ENCODE measurements at regions not wholly inside any gene's neighbourhood (a gene's known extent, or its start where the extent isn't known, plus 50 kb on each side); places are given as distances from the start of the nearest gene placed in this dataset.

- no peak for TF ChIP-seq EZH2 (IDR thresholded peaks at IDR 0.05; ENCODE audit: low read length)
- TF ChIP-seq, protein P1, sequence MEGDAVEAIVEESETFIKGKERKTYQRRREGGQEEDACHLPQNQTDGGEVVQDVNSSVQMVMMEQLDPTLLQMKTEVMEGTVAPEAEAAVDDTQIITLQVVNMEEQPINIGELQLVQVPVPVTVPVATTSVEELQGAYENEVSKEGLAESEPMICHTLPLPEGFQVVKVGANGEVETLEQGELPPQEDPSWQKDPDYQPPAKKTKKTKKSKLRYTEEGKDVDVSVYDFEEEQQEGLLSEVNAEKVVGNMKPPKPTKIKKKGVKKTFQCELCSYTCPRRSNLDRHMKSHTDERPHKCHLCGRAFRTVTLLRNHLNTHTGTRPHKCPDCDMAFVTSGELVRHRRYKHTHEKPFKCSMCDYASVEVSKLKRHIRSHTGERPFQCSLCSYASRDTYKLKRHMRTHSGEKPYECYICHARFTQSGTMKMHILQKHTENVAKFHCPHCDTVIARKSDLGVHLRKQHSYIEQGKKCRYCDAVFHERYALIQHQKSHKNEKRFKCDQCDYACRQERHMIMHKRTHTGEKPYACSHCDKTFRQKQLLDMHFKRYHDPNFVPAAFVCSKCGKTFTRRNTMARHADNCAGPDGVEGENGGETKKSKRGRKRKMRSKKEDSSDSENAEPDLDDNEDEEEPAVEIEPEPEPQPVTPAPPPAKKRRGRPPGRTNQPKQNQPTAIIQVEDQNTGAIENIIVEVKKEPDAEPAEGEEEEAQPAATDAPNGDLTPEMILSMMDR (optimal IDR thresholded peaks at IDR 0.05 in 1 of 3, IDR thresholded peaks at IDR 0.05 in 1 of 3, conservative IDR thresholded peaks at IDR 0.05 in 1 of 3; ENCODE audit: extremely low read depth in 1 of 3, insufficient read depth in 2 of 3, low read length in 3 of 3) = no peak
These were observed 81.0 kb upstream of the BNC2 start for GRCh38 chr9:16951502-16951901.

All from keratinocyte (primary cell).